Panc1 (cell line): ENCODE measurements at regions not wholly inside any gene's neighbourhood (a gene's known extent, or its start where the extent isn't known, plus 50 kb on each side); places are given as distances from the start of the nearest gene placed in this dataset.

Source experiments
- ATAC-seq: fragments of 200-7000 bp; cut with Tn5 transposase; 2 replicates; pipeline ENCODE4 v1.9.1; 2020; ENCODE audit warnings: mild to moderate bottlenecking, moderate library complexity
- BruUV-seq: library from RNA; stranded (reverse); fragments of 400-500 nt; replicated peaks from 2 replicates; lab custom pipeline; 2021; lab: Mats Ljungman, UMichigan
- CTCF ChIA-PET: fragments of 300-600 bp; sonication (Branson Sonifier 250); formaldehyde crosslinking; loops from one replicate; lab custom pipeline; 2022; ENCODE audit warnings: antibody characterized with exemption; lab: Charles Lee
- POLR2A ChIA-PET: fragments of 300-600 bp; sonication (Branson Sonifier 250); formaldehyde crosslinking; loops from one replicate; lab custom pipeline; 2022; ENCODE audit warnings: antibody characterized with exemption; lab: Charles Lee
- DNase-seq: peaks from one replicate; pipeline ENCODE4 v3.0.0-alpha.2; 2010; ENCODE audit warnings: low read depth, low spot score
- H3K27ac ChIP-seq: 2 replicates; pipeline ENCODE4 v1.5.1; 2011; ENCODE audit warnings: mild to moderate bottlenecking, low read length, inconsistent platforms
- H3K27me3 ChIP-seq: fragments of 200-500 bp; sonication (Bioruptor generic); 2 replicates; pipeline ENCODE4 v1.6.0; 2014; ENCODE audit warnings: low read length, inconsistent platforms; ENCODE audit not compliant: control insufficient read depth, insufficient read depth
- H3K36me3 ChIP-seq: fragments of 200-500 bp; sonication (Bioruptor generic); 2 replicates; pipeline ENCODE4 v1.5.1; 2014; ENCODE audit warnings: inconsistent platforms, mild to moderate bottlenecking, low read length, moderate library complexity; ENCODE audit not compliant: control insufficient read depth, insufficient read depth
- H3K4me1 ChIP-seq: 2 replicates; pipeline ENCODE4 v1.5.1; 2011; ENCODE audit warnings: inconsistent platforms, mild to moderate bottlenecking, low read length, moderate library complexity; ENCODE audit not compliant: control insufficient read depth, insufficient read depth
- H3K4me3 ChIP-seq, 2 experiments: 2 replicates each; pipeline ENCODE4 v1.5.1; 2011 to 2012; ENCODE audit warnings: low read depth in 2 of 2, low read length in 2 of 2, mild to moderate bottlenecking in 2 of 2, inconsistent platforms in 1 of 2, moderate library complexity in 1 of 2
- H3K9me3 ChIP-seq: fragments of 200-500 bp; sonication (Bioruptor generic); 2 replicates; pipeline ENCODE4 v1.5.1; 2014; ENCODE audit warnings: low read depth, mild to moderate bottlenecking, inconsistent platforms, low read length, moderate library complexity; ENCODE audit not compliant: control insufficient read depth, insufficient read depth
- CTCF ChIP-seq: fragments of 450-650 bp; IDR thresholded peaks from 2 replicates; pipeline ENCODE4 v1.5.1; 2017; ENCODE audit warnings: mild to moderate bottlenecking
- POLR2AphosphoS5 ChIP-seq: IDR thresholded peaks from 2 replicates; pipeline ENCODE4 v1.6.1; 2012; ENCODE audit warnings: mild to moderate bottlenecking, low read depth, low read length, moderate library complexity
- SIN3A ChIP-seq: IDR thresholded peaks from 2 replicates; pipeline ENCODE4 v1.6.1; 2012; ENCODE audit warnings: low read depth, mild to moderate bottlenecking, low read length, moderate library complexity, borderline replicate concordance; ENCODE audit not compliant: insufficient read depth
- TCF7L2 ChIP-seq: IDR thresholded peaks from 2 replicates; pipeline ENCODE4 v1.6.1; 2011; ENCODE audit warnings: mild to moderate bottlenecking, low read depth, low read length, inconsistent platforms
- in situ Hi-C: cut with HindIII; loops from 2 replicates; pipeline ENCODE4 v1.10.0; 2016; ENCODE audit warnings: low sequenced_read_pairs, low pct_unique_long_range_greater_than_20kb
- intact Hi-C: fragments of 100-400 bp; cut with micrococcal nuclease; formaldehyde crosslinking; loops from one replicate; pipeline ENCODE4 v1.10.0; 2022; ENCODE audit not compliant: unreplicated experiment
- TF ChIP-seq, protein P1 (sequence below), 2 experiments: IDR thresholded peaks; 2 replicates each; pipeline ENCODE4 v1.6.1; 2011 to 2012; ENCODE audit warnings: low read depth in 2 of 2, control low read depth in 1 of 2, low read length in 1 of 2, mild to moderate bottlenecking in 1 of 2, moderate library complexity in 1 of 2; ENCODE audit not compliant: insufficient read depth in 1 of 2

GRCh38 chr4:107366900-107367299 lies 330.8 kb upstream of the DKK2 start:
- Histone ChIP-seq H3K4me3 (no peak overlapping the region), H3K27ac (no peak overlapping the region), H3K4me1 (no peaks in the 10 kb centered on the region), H3K9me3 (no peaks in the 10 kb centered on the region), H3K36me3 (no peaks in the 10 kb centered on the region), H3K27me3 (no peaks in the 10 kb centered on the region)
- POLR2A ChIA-PET: no interaction called here
- TF ChIP-seq CTCF (no peak), SIN3A (no peak), POLR2AphosphoS5 (no peak), TCF7L2 (no peak)
- TF ChIP-seq, protein P1, sequence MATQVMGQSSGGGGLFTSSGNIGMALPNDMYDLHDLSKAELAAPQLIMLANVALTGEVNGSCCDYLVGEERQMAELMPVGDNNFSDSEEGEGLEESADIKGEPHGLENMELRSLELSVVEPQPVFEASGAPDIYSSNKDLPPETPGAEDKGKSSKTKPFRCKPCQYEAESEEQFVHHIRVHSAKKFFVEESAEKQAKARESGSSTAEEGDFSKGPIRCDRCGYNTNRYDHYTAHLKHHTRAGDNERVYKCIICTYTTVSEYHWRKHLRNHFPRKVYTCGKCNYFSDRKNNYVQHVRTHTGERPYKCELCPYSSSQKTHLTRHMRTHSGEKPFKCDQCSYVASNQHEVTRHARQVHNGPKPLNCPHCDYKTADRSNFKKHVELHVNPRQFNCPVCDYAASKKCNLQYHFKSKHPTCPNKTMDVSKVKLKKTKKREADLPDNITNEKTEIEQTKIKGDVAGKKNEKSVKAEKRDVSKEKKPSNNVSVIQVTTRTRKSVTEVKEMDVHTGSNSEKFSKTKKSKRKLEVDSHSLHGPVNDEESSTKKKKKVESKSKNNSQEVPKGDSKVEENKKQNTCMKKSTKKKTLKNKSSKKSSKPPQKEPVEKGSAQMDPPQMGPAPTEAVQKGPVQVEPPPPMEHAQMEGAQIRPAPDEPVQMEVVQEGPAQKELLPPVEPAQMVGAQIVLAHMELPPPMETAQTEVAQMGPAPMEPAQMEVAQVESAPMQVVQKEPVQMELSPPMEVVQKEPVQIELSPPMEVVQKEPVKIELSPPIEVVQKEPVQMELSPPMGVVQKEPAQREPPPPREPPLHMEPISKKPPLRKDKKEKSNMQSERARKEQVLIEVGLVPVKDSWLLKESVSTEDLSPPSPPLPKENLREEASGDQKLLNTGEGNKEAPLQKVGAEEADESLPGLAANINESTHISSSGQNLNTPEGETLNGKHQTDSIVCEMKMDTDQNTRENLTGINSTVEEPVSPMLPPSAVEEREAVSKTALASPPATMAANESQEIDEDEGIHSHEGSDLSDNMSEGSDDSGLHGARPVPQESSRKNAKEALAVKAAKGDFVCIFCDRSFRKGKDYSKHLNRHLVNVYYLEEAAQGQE (IDR thresholded peaks at IDR 0.05; ENCODE audit: insufficient read depth in 1 of 2, low read depth in 2 of 2, low read length in 1 of 2): no peak
- in situ Hi-C loops (no loop called here), intact Hi-C loops (no loop called here)
- no peak for DNase-seq
- no peak for ATAC-seq
- CTCF ChIA-PET: no interaction called here
- BruUV-seq: no TSS peak

- no peaks in the 10 kb centered on the region for H3K27me3 ChIP-seq
- intact Hi-C loops: no loop called here
- H3K4me1 ChIP-seq: no peaks in the 10 kb centered on the region
- ATAC-seq: no peak
- no peak overlapping the region for H3K4me3 ChIP-seq
- ChIA-PET CTCF (no interaction called here), POLR2A (no interaction called here)
- no TSS peak for BruUV-seq
- H3K36me3 ChIP-seq: no peaks in the 10 kb centered on the region
- H3K9me3 ChIP-seq: no peaks in the 10 kb centered on the region
- TF ChIP-seq POLR2AphosphoS5 (no peak), TCF7L2 (no peak), SIN3A (no peak), CTCF (no peak)
- TF ChIP-seq, protein P1 (IDR thresholded peaks at IDR 0.05; ENCODE audit: insufficient read depth in 1 of 2, low read depth in 2 of 2, low read length in 1 of 2): no peak
- no peak overlapping the region for H3K27ac ChIP-seq
- in situ Hi-C loops: no loop called here
- no peak for DNase-seq
Measured at GRCh38 chr4:107366016-107366735, 330.1 kb upstream of the DKK2 start.
